GM11168 (cell line): ENCODE measurements at regions not wholly inside any gene's neighbourhood (a gene's known extent, or its start where the extent isn't known, plus 50 kb on each side); places are given as distances from the start of the nearest gene placed in this dataset.
"Not testable (repeated sequence)": the region's sequence is repeated elsewhere in the genome, so short reads cannot be mapped to it uniquely, and the experiment has no call there.

Experiments
- in situ Hi-C: fragments of 300-500 bp; cut with MboI; formaldehyde crosslinking; loops from one replicate; pipeline ENCODE4 v1.12.0; 2022; ENCODE audit warnings: low sequenced_read_pairs; ENCODE audit not compliant: unreplicated experiment

GRCh38 chr17:15802917-15803316, 70.8 kb downstream of the TBC1D26 start:
- in situ Hi-C loops: not testable (repeated sequence)

DNA sequence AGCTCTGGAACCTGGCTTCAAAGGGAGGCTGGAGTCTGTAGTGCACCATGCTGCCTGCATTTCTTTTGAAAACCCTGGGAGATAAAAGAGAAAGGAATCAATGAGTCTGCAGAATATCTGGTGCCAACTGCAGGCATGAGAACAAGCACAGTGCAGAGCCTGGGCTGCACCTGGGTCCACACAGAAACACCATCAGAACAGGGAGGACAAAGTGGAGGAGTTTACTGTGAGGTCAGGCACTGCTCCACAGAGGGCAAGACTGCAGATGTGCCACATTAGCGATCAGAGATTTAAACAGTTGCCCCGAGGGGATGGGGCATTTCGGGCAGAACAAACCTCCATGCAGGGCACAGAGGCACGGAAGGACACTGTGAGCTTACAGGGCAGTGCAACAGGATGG, 74.7 kb downstream of the TBC1D26 start:
- in situ Hi-C loops: not testable (repeated sequence)

- in situ Hi-C loops: not testable (repeated sequence)
Measured at GRCh38 chr17:15813388-15813787, 81.3 kb downstream of the TBC1D26 start.

DNA sequence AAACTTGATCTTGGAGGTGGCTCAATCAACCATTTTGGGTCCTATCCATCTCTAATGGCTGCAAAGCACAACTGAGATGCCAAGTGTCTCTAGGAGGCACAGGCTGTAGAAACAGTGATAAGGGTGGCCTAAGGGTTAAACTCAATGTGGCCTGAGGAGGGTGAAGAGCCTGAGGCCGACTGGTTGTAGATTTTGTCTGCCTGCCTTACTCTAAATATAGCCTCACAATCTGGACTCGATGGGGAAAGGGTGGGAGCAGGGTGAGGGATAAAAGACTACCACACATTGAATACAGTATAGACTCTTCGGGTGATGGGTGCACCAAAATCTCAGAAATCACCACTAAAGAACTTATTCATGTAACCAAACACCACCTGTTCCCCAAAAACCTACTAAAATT, 81.9 kb downstream of the TBC1D26 start:
- in situ Hi-C loops: not testable (repeated sequence)

DNA sequence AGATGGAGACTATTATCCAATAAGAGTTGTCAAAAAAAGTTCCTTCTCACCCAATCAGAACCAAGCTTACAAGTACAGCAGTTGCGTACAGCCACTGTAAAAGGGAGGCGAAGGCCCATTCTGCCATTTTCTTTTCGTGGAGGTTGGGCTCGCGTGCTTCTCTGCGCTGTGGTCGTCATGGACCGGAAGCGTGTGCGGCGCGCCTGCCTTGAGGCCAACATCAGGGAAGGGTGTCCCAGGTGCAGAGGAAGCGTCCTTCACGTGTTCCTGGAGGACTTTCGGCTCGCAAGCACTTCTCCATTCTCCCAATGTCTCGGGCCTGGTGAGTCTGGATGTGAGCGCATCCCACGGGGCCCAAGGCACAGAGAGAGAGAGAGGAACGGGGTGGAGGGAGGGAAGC, 85.8 kb downstream of the TBC1D26 start:
- in situ Hi-C loops: not testable (repeated sequence)

GRCh38 chr17:15822280-15822679, 90.2 kb downstream of the TBC1D26 start:
- in situ Hi-C loops: not testable (repeated sequence)

GRCh38 chr17:15828727-15829314, 96.7 kb downstream of the TBC1D26 start:
- in situ Hi-C loops: not testable (repeated sequence)

DNA sequence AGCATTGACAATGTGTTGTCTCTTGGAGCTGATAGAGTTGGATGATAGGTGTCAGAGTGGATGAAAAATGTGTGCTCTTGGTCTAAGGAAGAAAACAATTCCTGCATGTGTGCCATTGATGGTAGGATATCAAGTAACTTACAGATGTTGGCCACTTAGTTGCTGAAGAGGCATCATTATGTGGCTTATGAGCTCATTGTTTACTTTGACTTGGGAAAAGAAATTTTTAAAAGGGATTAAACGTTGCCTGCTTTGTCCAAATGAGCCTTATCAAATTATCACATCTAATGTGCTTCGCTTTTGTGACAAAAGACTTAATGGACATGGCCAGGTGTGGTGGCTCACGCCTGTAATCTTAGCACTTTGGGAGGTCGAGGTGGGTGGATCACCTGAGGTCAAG, 98.1 kb downstream of the TBC1D26 start:
- in situ Hi-C loops: loop anchor here (5.0 kb wide), 1 partner anchor 167 kb away; the partner anchor contains the start of genes TTC19 and ZSWIM7

GRCh38 chr17:15831182-15831581, 99.1 kb downstream of the TBC1D26 start:
- in situ Hi-C loops: loop anchor here (5.0 kb wide), 1 partner anchor 166 kb away; the partner anchor contains the start of genes TTC19 and ZSWIM7

GRCh38 chr17:15832921-15833480, 100.9 kb downstream of the TBC1D26 start:
- in situ Hi-C loops: loop anchor here (5.0 kb wide), 1 partner anchor 164 kb away; the partner anchor contains the start of genes TTC19 and ZSWIM7

GRCh38 chr17:15833890-15834289, 101.8 kb downstream of the TBC1D26 start:
- in situ Hi-C loops: loop anchor here (5.0 kb wide), 1 partner anchor 163 kb away; the partner anchor contains the start of genes TTC19 and ZSWIM7

DNA sequence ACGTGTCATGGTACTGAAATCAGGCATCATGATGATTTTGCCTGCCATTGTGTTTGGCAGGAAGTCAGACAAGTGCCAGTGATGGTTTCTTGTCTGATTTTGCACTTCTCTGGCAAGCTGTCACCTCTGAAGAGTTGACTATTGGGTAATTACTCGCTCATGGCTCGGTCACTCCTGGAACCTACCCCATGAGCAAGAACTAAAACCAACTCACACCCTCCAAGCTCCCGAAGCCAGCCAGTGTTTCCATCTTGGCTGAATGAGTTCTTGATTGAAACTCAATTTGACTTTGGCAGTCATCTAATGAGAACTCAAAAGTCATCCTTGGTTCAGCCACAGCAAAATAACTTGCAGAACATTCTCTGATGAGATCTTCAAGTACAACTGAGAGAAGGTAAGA, 103.4 kb downstream of the TBC1D26 start:
- in situ Hi-C loops: not testable (repeated sequence)

GRCh38 chr17:15836249-15836982, 104.3 kb downstream of the TBC1D26 start:
- in situ Hi-C loops: not testable (repeated sequence)

DNA sequence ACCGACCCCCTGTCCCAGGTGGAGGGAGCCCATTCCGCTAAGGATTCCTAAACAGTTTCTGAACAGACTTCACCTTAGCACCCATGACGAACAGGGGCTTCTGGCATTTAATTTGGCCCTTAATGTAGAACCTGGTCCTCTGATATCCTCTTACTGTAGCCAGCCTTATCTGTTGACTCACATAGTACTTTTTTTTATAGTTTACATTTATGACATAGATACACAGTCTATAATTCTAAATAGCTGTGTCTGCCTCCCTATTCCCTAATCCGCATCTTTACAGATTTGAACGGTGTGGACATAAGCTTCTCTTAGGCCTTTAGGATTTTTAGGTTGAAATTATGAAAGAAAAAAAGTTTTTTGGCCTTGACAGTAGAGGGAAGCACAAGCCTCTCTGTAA, 104.9 kb downstream of the TBC1D26 start:
- in situ Hi-C loops: not testable (repeated sequence)

- in situ Hi-C loops: not testable (repeated sequence)
Measured at GRCh38 chr17:15847447-15848229, 97.3 kb upstream of the ADORA2B start.

DNA sequence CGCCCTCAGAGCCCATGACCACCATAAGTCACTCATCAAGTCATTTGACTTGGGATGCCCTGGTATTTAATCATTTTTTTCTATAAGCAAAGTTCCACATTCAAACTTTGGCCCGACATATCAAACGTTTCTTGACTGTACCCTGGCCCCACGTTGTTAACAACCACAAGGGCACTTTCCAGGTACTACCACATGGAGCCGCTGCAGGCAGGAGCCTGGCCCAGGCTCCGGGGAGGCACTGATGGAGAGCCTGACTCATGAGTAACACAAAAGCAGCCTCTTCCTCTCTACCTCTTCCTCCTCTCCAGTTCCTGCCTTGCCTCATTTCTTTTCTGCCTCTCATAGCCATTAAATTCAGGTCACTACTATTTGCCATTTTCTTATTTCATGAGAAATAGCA, 95.9 kb upstream of the ADORA2B start:
- in situ Hi-C loops: not testable (repeated sequence)

GRCh38 chr17:15850071-15850470, 94.9 kb upstream of the ADORA2B start:
- in situ Hi-C loops: not testable (repeated sequence)

- in situ Hi-C loops: not testable (repeated sequence)
Measured at GRCh38 chr17:15850687-15851086, 94.2 kb upstream of the ADORA2B start.

GRCh38 chr17:15852863-15853262, 92.1 kb upstream of the ADORA2B start:
- in situ Hi-C loops: not testable (repeated sequence)

- in situ Hi-C loops: not testable (repeated sequence)
Measured at GRCh38 chr17:15856191-15856590, 88.7 kb upstream of the ADORA2B start.
